Astrocyte (in vitro differentiated cells and primary cell): ENCODE measurements at regions not wholly inside any gene's neighbourhood (a gene's known extent, or its start where the extent isn't known, plus 50 kb on each side); places are given as distances from the start of the nearest gene placed in this dataset.

Experiments used
- CTCF ChIP-seq: IDR thresholded peaks from 2 replicates; pipeline ENCODE4 v1.5.1; 2011; ENCODE audit warnings: low read depth, mild to moderate bottlenecking, inconsistent platforms, low read length, moderate library complexity; ENCODE audit not compliant: insufficient read depth
- EZH2 ChIP-seq: IDR thresholded peaks from 2 replicates; pipeline ENCODE4 v1.6.1; 2012; ENCODE audit warnings: mild to moderate bottlenecking, low read length, inconsistent platforms; ENCODE audit not compliant: insufficient read depth

GRCh38 chr11:32023370-32024305 lies 67.2 kb upstream of the RCN1 start:
- TF ChIP-seq EZH2: no peak
- no peak for TF ChIP-seq CTCF
